Activated CD4-positive, alpha-beta T cell treated with anti-CD3 and anti-CD28 coated beads, Interleukin-2, amount 50 U/mL, for 24 hours (primary cell): ENCODE measurements at regions not wholly inside any gene's neighbourhood (a gene's known extent, or its start where the extent isn't known, plus 50 kb on each side); places are given as distances from the start of the nearest gene placed in this dataset.

Experiments
- DNase-seq, 2 donors: peaks; one replicate each; pipeline ENCODE4 v3.0.0-alpha.2; 2020; ENCODE audit warnings: low read depth in 1 of 2, low spot score in 1 of 2

- DNase-seq: no peak
These were observed 585.1 kb downstream of the IRX1 start for GRCh38 chr5:4180703-4181102.

GRCh38 chr5:4182144-4182543 is 586.5 kb downstream of the IRX1 start:
- no peak for DNase-seq

GRCh38 chr5:4185127-4185526 is 589.5 kb downstream of the IRX1 start:
- DNase-seq: no peak

- DNase-seq: no peak
These were observed 593.1 kb downstream of the IRX1 start for GRCh38 chr5:4188704-4189103.

GRCh38 chr5:4189317-4189716 is 593.7 kb downstream of the IRX1 start:
- DNase-seq: no peak

- no peak for DNase-seq
These were observed 595.4 kb downstream of the IRX1 start for GRCh38 chr5:4191041-4191440.

GRCh38 chr5:4191703-4192102 is 596.1 kb downstream of the IRX1 start:
- no peak for DNase-seq

GRCh38 chr5:4192111-4192510 is 596.5 kb downstream of the IRX1 start:
- no peak for DNase-seq

GRCh38 chr5:4196744-4197143 is 601.1 kb downstream of the IRX1 start:
- DNase-seq: no peak

- DNase-seq: no peak
These were observed 601.5 kb downstream of the IRX1 start for GRCh38 chr5:4197151-4197550.

GRCh38 chr5:4198461-4198860 is 602.8 kb downstream of the IRX1 start:
- no peak for DNase-seq

GRCh38 chr5:4199049-4199841 is 603.6 kb downstream of the IRX1 start:
- DNase-seq: no peak

GRCh38 chr5:4203146-4203545 is 607.5 kb downstream of the IRX1 start:
- DNase-seq: no peak

GRCh38 chr5:4204276-4205141 is 608.9 kb downstream of the IRX1 start:
- no peak for DNase-seq

GRCh38 chr5:4205398-4205797 is 609.8 kb downstream of the IRX1 start:
- no peak for DNase-seq

- DNase-seq: no peak
These were observed 610.5 kb downstream of the IRX1 start for GRCh38 chr5:4206127-4206526.

- DNase-seq: no peak
These were observed 611.9 kb downstream of the IRX1 start for GRCh38 chr5:4207486-4207885.

GRCh38 chr5:4208537-4208936 is 612.9 kb downstream of the IRX1 start:
- no peak for DNase-seq

GRCh38 chr5:4208996-4209395 is 613.4 kb downstream of the IRX1 start:
- no peak for DNase-seq

GRCh38 chr5:4212071-4212739 is 616.6 kb downstream of the IRX1 start:
- DNase-seq: no peak

GRCh38 chr5:4212981-4213819 is 617.6 kb downstream of the IRX1 start:
- DNase-seq: no peak
